NCI-H1436 treated with DMSO at 0.1 percent for 48 hours (cell line): ENCODE measurements at regions not wholly inside any gene's neighbourhood (a gene's known extent, or its start where the extent isn't known, plus 50 kb on each side); places are given as distances from the start of the nearest gene placed in this dataset.
"Not testable (repeated sequence)": the region's sequence is repeated elsewhere in the genome, so short reads cannot be mapped to it uniquely, and the experiment has no call there.

Experiments used
- DNase-seq: peaks from one replicate; lab custom pipeline; 2025; lab: John Stamatoyannopoulos, UW

- no peak for DNase-seq
Measured at GRCh38 chr2:48043746-48044145, 137.4 kb upstream of the FBXO11 start.

GRCh38 chr2:48045613-48046012 lies 139.3 kb upstream of the FBXO11 start:
- DNase-seq = no peak

GRCh38 chr2:48048476-48049171 lies 142.3 kb upstream of the FBXO11 start:
- no peak for DNase-seq

GRCh38 chr2:48049371-48049770 lies 143.1 kb upstream of the FBXO11 start:
- DNase-seq = no peak

- no peak for DNase-seq
Measured at GRCh38 chr2:48050711-48051110, 144.4 kb upstream of the FBXO11 start.

GRCh38 chr2:48059975-48060374 lies 153.7 kb upstream of the FBXO11 start:
- no peak for DNase-seq

GRCh38 chr2:48061656-48062055 lies 155.4 kb upstream of the FBXO11 start:
- DNase-seq = not testable (repeated sequence)

- DNase-seq = no peak
Measured at GRCh38 chr2:48065096-48065495, 158.8 kb upstream of the FBXO11 start.

- DNase-seq = no peak
Measured at GRCh38 chr2:48066000-48066399, 159.7 kb upstream of the FBXO11 start.

- no peak for DNase-seq
Measured at GRCh38 chr2:48069769-48070168, 163.5 kb upstream of the FBXO11 start.

- DNase-seq = no peak
Measured at GRCh38 chr2:48070415-48070814, 164.1 kb upstream of the FBXO11 start.

- no peak for DNase-seq
Measured at GRCh38 chr2:48072583-48072982, 166.3 kb upstream of the FBXO11 start.

GRCh38 chr2:48075631-48076030 lies 169.3 kb upstream of the FBXO11 start:
- DNase-seq = no peak

GRCh38 chr2:48080534-48081316 lies 174.4 kb upstream of the FBXO11 start:
- DNase-seq = no peak

- DNase-seq = no peak
Measured at GRCh38 chr2:48081317-48081628, 175.0 kb upstream of the FBXO11 start.

- DNase-seq = no peak
Measured at GRCh38 chr2:48085888-48086287, 179.6 kb upstream of the FBXO11 start.

- DNase-seq = no peak
Measured at GRCh38 chr2:48088994-48089393, 182.7 kb upstream of the FBXO11 start.

GRCh38 chr2:48089644-48090043 lies 183.3 kb upstream of the FBXO11 start:
- no peak for DNase-seq

- no peak for DNase-seq
Measured at GRCh38 chr2:48092846-48093803, 186.8 kb upstream of the FBXO11 start.

GRCh38 chr2:48096765-48097164 lies 190.5 kb upstream of the FBXO11 start:
- DNase-seq = not testable (repeated sequence)

- DNase-seq = no peak
Measured at GRCh38 chr2:48098539-48098938, 192.2 kb upstream of the FBXO11 start.

- DNase-seq = no peak
Measured at GRCh38 chr2:48104418-48104817, 198.1 kb upstream of the FBXO11 start.

- no peak for DNase-seq
Measured at GRCh38 chr2:48105848-48106247, 199.6 kb upstream of the FBXO11 start.
